Astrocyte (in vitro differentiated cells and primary cell): ENCODE measurements at regions not wholly inside any gene's neighbourhood (a gene's known extent, or its start where the extent isn't known, plus 50 kb on each side); places are given as distances from the start of the nearest gene placed in this dataset.
A peak's percentile ranks its signal among the peaks of the same experiment; 100 is the strongest.

ENCODE experiments used
- DNase-seq: peaks from one replicate; pipeline ENCODE4 v3.0.0-alpha.2; 2010; ENCODE audit warnings: low read depth
- FAIRE-seq: peaks from 2 replicates; lab custom pipeline; 2011; peaks lifted over from hg19 to GRCh38; lab: Jason Lieb, UNC
- H2AFZ ChIP-seq: 2 replicates; pipeline ENCODE4 v1.6.0; 2012; ENCODE audit warnings: low read depth, low read length, inconsistent platforms
- H3K27ac ChIP-seq: 2 replicates; pipeline ENCODE4 v1.5.1; 2011; ENCODE audit warnings: low read depth, low read length, inconsistent platforms
- H3K27me3 ChIP-seq: 2 replicates; pipeline ENCODE4 v1.6.0; 2011; ENCODE audit warnings: low read length, inconsistent platforms; ENCODE audit not compliant: insufficient read depth
- H3K36me3 ChIP-seq: 2 replicates; pipeline ENCODE4 v1.5.1; 2011; ENCODE audit warnings: low read length, inconsistent platforms; ENCODE audit not compliant: insufficient read depth
- H3K4me1 ChIP-seq: 2 replicates; pipeline ENCODE4 v1.5.1; 2011; ENCODE audit warnings: low read length, inconsistent platforms; ENCODE audit not compliant: insufficient read depth
- H3K4me2 ChIP-seq: 2 replicates; pipeline ENCODE4 v1.6.0; 2012; ENCODE audit warnings: low read length, inconsistent platforms
- H3K4me3 ChIP-seq: 2 replicates; pipeline ENCODE4 v1.5.1; 2011; ENCODE audit warnings: low read depth, mild to moderate bottlenecking, low read length, inconsistent platforms; ENCODE audit not compliant: insufficient read depth
- H3K79me2 ChIP-seq: 2 replicates; pipeline ENCODE4 v1.6.0; 2012; ENCODE audit warnings: mild to moderate bottlenecking, low read length, inconsistent platforms; ENCODE audit not compliant: insufficient read depth
- H3K9ac ChIP-seq: 2 replicates; pipeline ENCODE4 v1.6.0; 2012; ENCODE audit warnings: mild to moderate bottlenecking, low read length, inconsistent platforms
- H3K9me3 ChIP-seq: 2 replicates; pipeline ENCODE4 v1.5.1; 2012; ENCODE audit warnings: low read depth, mild to moderate bottlenecking, low read length, inconsistent platforms; ENCODE audit not compliant: insufficient read depth
- H4K20me1 ChIP-seq: 2 replicates; pipeline ENCODE4 v1.6.0; 2012; ENCODE audit warnings: low read length, inconsistent platforms; ENCODE audit not compliant: insufficient read depth
- H3K27ac Mint-ChIP-seq: one replicate; pipeline ENCODE4 v1.8.0; 2021; ENCODE audit warnings: mild to moderate bottlenecking, mixed read lengths; ENCODE audit not compliant: unreplicated experiment
- H3K27me3 Mint-ChIP-seq: one replicate; pipeline ENCODE4 v1.8.0; 2021; ENCODE audit warnings: low read depth, mixed read lengths; ENCODE audit not compliant: unreplicated experiment
- H3K36me3 Mint-ChIP-seq: one replicate; pipeline ENCODE4 v1.8.0; 2021; ENCODE audit warnings: low read depth, mixed read lengths; ENCODE audit not compliant: unreplicated experiment
- H3K4me1 Mint-ChIP-seq: one replicate; pipeline ENCODE4 v1.8.0; 2021; ENCODE audit warnings: low read depth, mixed read lengths; ENCODE audit not compliant: unreplicated experiment
- H3K4me3 Mint-ChIP-seq: one replicate; pipeline ENCODE4 v1.8.0; 2021; ENCODE audit warnings: mild to moderate bottlenecking, moderate library complexity, mixed read lengths; ENCODE audit not compliant: unreplicated experiment
- H3K9me3 Mint-ChIP-seq: one replicate; pipeline ENCODE4 v1.8.0; 2021; ENCODE audit warnings: mild to moderate bottlenecking, mixed read lengths; ENCODE audit not compliant: unreplicated experiment
- CTCF ChIP-seq: IDR thresholded peaks from 2 replicates; pipeline ENCODE4 v1.5.1; 2011; ENCODE audit warnings: low read depth, mild to moderate bottlenecking, inconsistent platforms, low read length, moderate library complexity; ENCODE audit not compliant: insufficient read depth
- EZH2 ChIP-seq: IDR thresholded peaks from 2 replicates; pipeline ENCODE4 v1.6.1; 2012; ENCODE audit warnings: mild to moderate bottlenecking, low read length, inconsistent platforms; ENCODE audit not compliant: insufficient read depth

DNA sequence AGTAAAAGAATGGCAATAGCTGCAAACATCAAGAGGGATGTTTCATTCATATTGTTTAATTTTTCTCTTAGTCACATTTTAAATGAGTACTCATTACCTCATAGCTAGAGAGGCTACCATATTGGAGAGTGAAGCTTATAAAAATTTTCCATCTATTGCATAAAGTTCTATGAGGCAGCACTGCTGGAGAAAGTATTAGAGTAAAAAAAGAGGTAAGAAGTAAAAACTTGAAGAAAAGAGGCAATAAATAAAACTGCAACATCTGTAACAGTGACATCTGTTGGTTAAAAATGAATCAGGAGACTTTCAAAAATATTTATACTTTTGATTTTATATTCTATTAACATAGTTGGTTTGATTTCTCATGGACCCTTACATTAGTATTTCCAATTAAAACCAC is 284.5 kb upstream of the SEMA3D start:
- H3K4me1 ChIP-seq, result no peaks in the 10 kb centered on the region
- no peak for FAIRE-seq
- H3K9me3 Mint-ChIP-seq, result no peaks in the 10 kb centered on the region
- H3K9ac ChIP-seq, result no peak overlapping the region
- H3K27ac ChIP-seq, result no peak overlapping the region
- H3K27me3 Mint-ChIP-seq, result no peaks in the 10 kb centered on the region
- peaks cover 37% of the 10 kb centered on the region for H3K4me1 Mint-ChIP-seq
- H3K4me2 ChIP-seq, result peak overlapping the region; percentile 67
- TF ChIP-seq CTCF (no peak), EZH2 (no peak)
- no peaks in the 10 kb centered on the region for H3K9me3 ChIP-seq
- no peaks in the 10 kb centered on the region for H3K79me2 ChIP-seq
- no peaks in the 10 kb centered on the region for H3K36me3 Mint-ChIP-seq
- H3K27me3 ChIP-seq, result no peaks in the 10 kb centered on the region
- no peak overlapping the region for H2AFZ ChIP-seq
- DNase-seq, result no peak
- H3K4me3 Mint-ChIP-seq, result no peak overlapping the region
- no peaks in the 10 kb centered on the region for H4K20me1 ChIP-seq
- H3K27ac Mint-ChIP-seq, result peak overlapping the region; percentile 73
- no peaks in the 10 kb centered on the region for H3K36me3 ChIP-seq
- H3K4me3 ChIP-seq, result no peak overlapping the region

DNA sequence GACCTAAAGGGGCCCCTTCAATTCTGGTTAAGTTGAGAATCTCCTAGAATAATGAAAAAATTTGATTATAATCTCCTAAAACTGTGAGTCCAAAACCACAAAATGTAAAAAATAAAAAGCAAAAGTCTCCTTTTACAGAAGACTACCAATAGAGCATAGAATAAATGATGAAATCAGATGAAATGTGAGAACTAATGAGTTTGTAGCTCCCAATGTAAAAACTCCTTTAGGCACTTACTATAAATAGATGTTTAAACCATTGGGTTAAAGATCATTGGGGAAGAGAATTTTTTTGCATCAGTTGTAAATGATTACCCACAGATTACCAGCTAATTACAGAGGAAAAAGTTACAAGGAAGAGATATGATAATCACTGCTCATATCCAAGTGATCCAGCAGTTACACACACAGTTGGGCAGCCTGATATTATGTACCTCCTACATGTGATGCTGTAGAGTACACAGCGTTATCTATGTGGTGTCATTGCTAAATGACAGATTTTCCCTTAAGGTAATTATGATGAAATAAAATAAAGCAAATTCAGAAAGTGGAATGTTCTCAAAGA is 282.7 kb upstream of the SEMA3D start:
- peaks cover 36% of the 10 kb centered on the region for H3K4me1 Mint-ChIP-seq
- no peaks in the 10 kb centered on the region for H3K9me3 Mint-ChIP-seq
- Histone ChIP-seq H3K4me2 (no peak overlapping the region), H3K4me3 (no peak overlapping the region), H2AFZ (no peak overlapping the region), H4K20me1 (no peaks in the 10 kb centered on the region), H3K36me3 (no peaks in the 10 kb centered on the region), H3K9me3 (no peaks in the 10 kb centered on the region), H3K27ac (no peak overlapping the region), H3K9ac (no peak overlapping the region), H3K27me3 (no peaks in the 10 kb centered on the region), H3K4me1 (no peaks in the 10 kb centered on the region), H3K79me2 (no peaks in the 10 kb centered on the region)
- TF ChIP-seq EZH2 (no peak), CTCF (no peak)
- DNase-seq (peak; percentile 19), FAIRE-seq (no peak)
- H3K27ac Mint-ChIP-seq, result peak overlapping the region; percentile 34
- no peaks in the 10 kb centered on the region for H3K36me3 Mint-ChIP-seq
- no peaks in the 10 kb centered on the region for H3K27me3 Mint-ChIP-seq
- no peak overlapping the region for H3K4me3 Mint-ChIP-seq

DNA sequence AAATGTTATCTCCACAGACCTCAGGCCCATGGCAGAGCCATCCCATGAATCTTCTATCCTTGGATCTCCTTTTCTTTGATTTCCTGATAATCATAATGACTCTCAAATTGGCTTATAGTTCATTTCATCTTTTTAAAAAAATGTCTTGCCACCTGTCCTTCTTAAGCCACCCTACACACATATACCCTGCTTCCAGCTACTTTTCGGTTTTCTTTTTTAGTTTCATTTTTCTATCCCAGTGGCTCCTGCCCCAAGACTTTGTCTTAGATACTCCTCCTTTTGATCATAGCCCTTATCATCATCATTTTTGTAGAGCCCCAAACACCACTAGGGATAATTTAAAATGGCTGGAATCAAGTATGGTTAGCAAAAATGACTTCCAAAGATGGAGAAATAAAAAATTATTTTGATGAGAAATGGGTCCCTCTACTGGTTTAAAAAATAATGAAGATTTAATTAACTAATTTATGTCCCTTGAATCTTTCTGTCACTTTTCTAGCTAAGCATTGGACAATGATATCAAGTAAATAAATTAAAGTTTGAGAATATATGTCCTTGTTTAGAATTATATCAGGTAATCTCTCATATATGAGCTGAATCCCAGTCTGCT is 277.3 kb upstream of the SEMA3D start:
- Histone ChIP-seq H3K27ac (no peak overlapping the region), H3K4me2 (no peak overlapping the region), H4K20me1 (no peaks in the 10 kb centered on the region), H3K27me3 (peaks cover 2% of the 10 kb centered on the region), H3K4me3 (no peak overlapping the region), H2AFZ (no peak overlapping the region), H3K4me1 (no peaks in the 10 kb centered on the region), H3K79me2 (no peaks in the 10 kb centered on the region), H3K36me3 (no peaks in the 10 kb centered on the region), H3K9ac (no peak overlapping the region), H3K9me3 (no peaks in the 10 kb centered on the region)
- Mint-ChIP-seq H3K9me3 (no peaks in the 10 kb centered on the region), H3K27me3 (no peaks in the 10 kb centered on the region), H3K4me1 (peaks cover 6% of the 10 kb centered on the region), H3K36me3 (no peaks in the 10 kb centered on the region), H3K4me3 (no peak overlapping the region), H3K27ac (no peak overlapping the region)
- TF ChIP-seq EZH2 (no peak), CTCF (no peak)
- no peak for DNase-seq
- peak; percentile 29 for FAIRE-seq
